HG03469 (cell line): ENCODE measurements at regions not wholly inside any gene's neighbourhood (a gene's known extent, or its start where the extent isn't known, plus 50 kb on each side); places are given as distances from the start of the nearest gene placed in this dataset.
"Not testable (repeated sequence)": the region's sequence is repeated elsewhere in the genome, so short reads cannot be mapped to it uniquely, and the experiment has no call there.

ENCODE experiments used
- ATAC-seq: cut with Tn5 transposase; IDR thresholded peaks from one replicate; pipeline ENCODE4 v1.9.1; 2021; ENCODE audit warnings: mild to moderate bottlenecking, moderate library complexity, moderate number of reproducible peaks; ENCODE audit not compliant: unreplicated experiment

GRCh38 chr5:62240494-62240893 lies 65.5 kb upstream of the KIF2A start:
- not testable (repeated sequence) for ATAC-seq

DNA sequence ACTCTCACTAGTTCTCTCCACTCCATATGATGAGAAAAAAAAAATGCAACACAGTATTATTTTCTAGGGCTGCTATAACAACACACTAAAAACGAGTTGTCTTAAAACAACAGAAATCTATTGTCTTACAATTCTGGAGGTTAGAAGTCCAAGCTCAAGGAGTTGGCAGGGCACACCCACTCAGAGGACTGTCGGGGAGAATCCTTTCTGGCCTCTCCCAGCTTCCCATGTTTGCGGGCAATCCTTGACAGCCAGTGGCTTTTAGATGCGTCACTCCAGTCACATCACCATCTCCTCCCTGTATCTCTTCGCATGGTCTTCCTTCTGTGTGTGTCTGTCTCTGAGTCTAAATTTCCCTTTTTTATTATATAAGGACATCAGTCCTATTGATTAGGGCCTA lies 64.0 kb upstream of the KIF2A start:
- ATAC-seq = not testable (repeated sequence)

GRCh38 chr5:62243046-62243445 lies 63.0 kb upstream of the KIF2A start:
- not testable (repeated sequence) for ATAC-seq

GRCh38 chr5:62248192-62248591 lies 57.8 kb upstream of the KIF2A start:
- not testable (repeated sequence) for ATAC-seq

DNA sequence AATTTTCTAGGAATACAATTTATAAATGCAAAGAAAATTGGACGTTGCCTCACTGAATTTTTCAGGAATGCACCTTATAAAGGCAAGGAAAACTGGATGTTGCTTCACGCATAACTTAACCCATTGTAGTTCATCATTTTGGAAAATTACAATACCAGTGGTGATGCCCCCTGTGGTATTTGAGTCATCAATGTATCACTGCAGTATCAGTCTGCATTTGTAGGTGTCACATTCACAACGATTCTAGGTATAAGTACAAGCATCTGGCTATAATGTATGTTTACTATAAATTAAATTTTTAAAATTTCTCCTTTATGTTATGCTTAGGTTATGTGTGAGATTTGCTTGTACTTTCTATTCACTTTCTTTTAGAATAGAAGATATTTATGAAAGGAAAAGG lies 55.9 kb upstream of the KIF2A start:
- ATAC-seq = not testable (repeated sequence)

DNA sequence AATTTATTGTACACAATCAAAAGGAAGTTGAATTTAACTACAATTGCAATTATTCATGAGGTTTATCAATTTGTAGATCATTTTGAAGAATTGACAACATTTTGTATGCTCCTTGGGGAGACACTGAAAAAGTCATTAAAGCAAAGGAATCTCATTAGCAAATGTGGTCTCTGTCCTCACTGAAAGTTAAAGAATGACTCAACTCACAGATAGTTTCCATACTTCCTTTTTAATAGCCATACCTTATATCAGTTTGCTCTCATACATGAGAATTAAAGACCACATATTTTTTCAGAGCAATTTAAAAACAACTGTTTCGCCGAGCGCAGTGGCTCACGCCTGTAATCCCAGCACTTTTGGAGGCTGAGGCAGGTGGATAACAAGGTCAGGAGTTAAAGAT lies 55.1 kb upstream of the KIF2A start:
- ATAC-seq = not testable (repeated sequence)

DNA sequence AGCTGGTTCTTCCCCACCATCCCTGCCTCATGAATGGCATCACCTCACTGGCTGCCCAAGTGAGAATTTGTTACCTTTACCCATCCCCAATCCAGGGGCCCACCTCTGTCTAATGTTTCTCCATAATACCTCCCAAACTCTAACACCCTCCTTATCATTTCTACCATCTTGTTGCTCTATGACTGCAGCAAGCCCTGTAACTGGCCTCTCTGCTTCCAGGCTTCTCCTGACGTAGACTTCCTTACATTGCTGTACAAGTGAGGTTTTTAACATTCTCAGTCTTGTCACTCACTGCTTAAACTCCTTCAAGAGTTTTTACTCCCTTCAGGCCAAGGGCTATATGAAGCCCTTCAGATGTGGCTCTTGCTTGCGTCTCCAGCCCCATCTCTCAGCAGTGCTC lies 53.5 kb upstream of the KIF2A start:
- not testable (repeated sequence) for ATAC-seq

DNA sequence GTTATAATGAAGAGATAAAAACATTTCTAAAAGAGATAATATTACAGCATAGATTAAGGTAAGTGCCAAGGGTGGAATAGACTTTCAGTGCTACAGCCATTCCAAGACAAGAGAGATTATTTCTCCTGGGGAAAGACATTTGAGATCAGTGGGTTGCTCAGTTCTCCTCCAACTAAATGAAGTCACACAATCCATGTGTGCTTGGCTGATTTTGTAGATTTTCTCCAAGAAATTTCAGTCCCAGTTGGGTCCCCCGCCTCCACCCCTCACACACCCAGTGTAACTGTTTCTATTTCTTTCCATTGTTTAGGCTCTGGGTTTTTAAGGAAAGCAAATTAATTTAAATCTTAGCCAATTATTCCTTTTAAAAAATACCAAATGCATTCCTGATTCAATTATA lies 50.5 kb upstream of the KIF2A start:
- ATAC-seq = not testable (repeated sequence)

GRCh38 chr5:62256161-62257019 lies 49.6 kb upstream of the KIF2A start:
- ATAC-seq = peak; percentile 67
